ENCODE measurements at regions not wholly inside any gene's neighbourhood (a gene's known extent, or its start where the extent isn't known, plus 50 kb on each side); places are given as distances from the start of the nearest gene placed in this dataset.

DNA sequence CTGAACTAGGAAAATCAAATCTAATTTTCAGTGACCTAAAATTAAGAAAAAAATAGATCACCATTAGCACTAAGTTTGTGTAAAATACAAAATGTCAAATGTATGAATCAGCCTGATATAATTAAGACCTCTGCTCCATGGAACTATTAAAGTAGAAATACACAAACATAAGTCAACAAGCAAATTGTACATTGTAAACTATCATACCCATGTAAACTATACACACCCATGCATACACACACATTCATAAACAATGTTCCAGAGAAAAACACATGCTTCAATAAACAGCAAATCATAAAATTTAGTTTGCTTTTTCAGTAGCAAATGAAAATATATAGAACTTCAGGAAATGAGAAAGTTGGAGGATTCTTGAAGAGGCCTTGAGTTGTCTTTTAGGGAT, 199.7 kb upstream of the VSTM2A start:
- ChIA-PET CTCF (no interaction called here), POLR2A (no interaction called here)
- dilution Hi-C loops (cut with MboI; ENCODE audit: extremely low pct_ligation_motif_present, low sequenced_read_pairs) (no loop called here), intact Hi-C loops (cut with micrococcal nuclease) (no loop called here)
- DNase-seq (ENCODE audit: low read depth, low spot score), result no peak
- Histone ChIP-seq H3K79me2 (ENCODE audit: control insufficient read depth, insufficient read depth, low read length) (no peaks in the 10 kb centered on the region), H3K9ac (replicated peaks; ENCODE audit: extremely low read depth, insufficient read depth, low read length) (no peak overlapping the region), H3K4me2 (ENCODE audit: insufficient read depth, low read length) (no peak overlapping the region), H3K9me1 (replicated peaks; ENCODE audit: control insufficient read depth, extremely low read depth, insufficient read depth, low read length) (no peaks in the 10 kb centered on the region), H3K9me3 (replicated peaks; ENCODE audit: control insufficient read depth, insufficient read depth, low read length) (peaks cover 5% of the 10 kb centered on the region), H3K36me3 (ENCODE audit: control insufficient read depth in 2 of 2, extremely low read depth in 1 of 2, insufficient read depth in 2 of 2, low read length in 2 of 2) (no peaks in the 10 kb centered on the region), H2AFZ (ENCODE audit: low read depth, low read length) (no peak overlapping the region), H3K4me3 (replicated peaks in 1 of 3; ENCODE audit: insufficient read depth in 1 of 3, low read depth in 1 of 3, low read length in 3 of 3) (no peak overlapping the region), H3K27me3 (ENCODE audit: control insufficient read depth in 2 of 2, insufficient read depth in 2 of 2, low read length in 2 of 2) (no peaks in the 10 kb centered on the region), H3K4me1 (ENCODE audit: control insufficient read depth, extremely low read depth, insufficient read depth, low read length) (no peaks in the 10 kb centered on the region), H4K20me1 (replicated peaks; ENCODE audit: control insufficient read depth, extremely low read depth, insufficient read depth, low read length) (no peaks in the 10 kb centered on the region), H3K27ac (ENCODE audit: insufficient read depth, low read depth, low read length) (no peak overlapping the region)
- no peak for FAIRE-seq
- TF ChIP-seq JUN (IDR thresholded peaks at IDR 0.05; ENCODE audit: borderline replicate concordance, insufficient read depth, insufficient read length, low read depth) (no peak), FOS (IDR thresholded peaks at IDR 0.05; ENCODE audit: borderline replicate concordance, insufficient read depth, low read length) (no peak), POLR2A (IDR thresholded peaks at IDR 0.05; ENCODE audit: low read depth, low read length) (no peak)
- BruUV-seq (replicated peaks), result no TSS peak

DNA sequence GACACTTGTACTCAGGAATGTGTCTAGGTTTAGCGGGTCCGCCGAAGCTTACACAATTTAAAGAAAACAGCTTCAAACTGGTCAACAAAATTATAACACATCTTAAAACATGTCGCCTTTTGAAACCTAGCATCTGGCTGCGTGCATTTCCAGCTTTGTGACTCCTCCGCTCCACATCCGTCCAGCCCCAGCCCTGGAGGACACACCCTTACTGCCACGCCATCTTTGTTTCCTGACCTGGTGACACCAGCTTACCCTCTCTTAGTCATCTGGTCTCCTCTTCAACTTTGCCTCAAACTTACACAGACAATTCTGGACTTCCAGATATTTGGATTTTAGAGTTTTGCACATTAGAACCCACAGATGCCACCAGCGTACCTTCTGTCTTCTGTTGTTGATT, 198.7 kb upstream of the VSTM2A start:
- H3K27ac ChIP-seq (ENCODE audit: insufficient read depth, low read depth, low read length), result no peak overlapping the region
- intact Hi-C loops (cut with micrococcal nuclease) (no loop called here), dilution Hi-C loops (cut with MboI; ENCODE audit: extremely low pct_ligation_motif_present, low sequenced_read_pairs) (no loop called here)
- POLR2A ChIA-PET, result no interaction called here
- no peaks in the 10 kb centered on the region for H3K36me3 ChIP-seq (ENCODE audit: control insufficient read depth in 2 of 2, extremely low read depth in 1 of 2, insufficient read depth in 2 of 2, low read length in 2 of 2)
- H3K4me2 ChIP-seq (ENCODE audit: insufficient read depth, low read length), result no peak overlapping the region
- no peak for DNase-seq (ENCODE audit: low read depth, low spot score)
- BruUV-seq (replicated peaks), result no TSS peak
- no peak for TF ChIP-seq JUN (IDR thresholded peaks at IDR 0.05; ENCODE audit: borderline replicate concordance, insufficient read depth, insufficient read length, low read depth)
- no peak for TF ChIP-seq EZH2 (IDR thresholded peaks at IDR 0.05; ENCODE audit: borderline replicate concordance, low read depth, low read length, severe bottlenecking)
- TF ChIP-seq GATA2 (IDR thresholded peaks at IDR 0.05; ENCODE audit: insufficient read depth, insufficient read length, low read depth, low read length), result no peak
- TF ChIP-seq POLR2AphosphoS5 (IDR thresholded peaks at IDR 0.05; ENCODE audit: insufficient read depth, low read depth, low read length), result no peak
- TF ChIP-seq MYC (IDR thresholded peaks at IDR 0.05; ENCODE audit: low read depth, low read length), result no peak
- TF ChIP-seq MAX (IDR thresholded peaks at IDR 0.05; ENCODE audit: insufficient read depth, insufficient read length), result no peak
- no peak for TF ChIP-seq FOS (IDR thresholded peaks at IDR 0.05; ENCODE audit: borderline replicate concordance, insufficient read depth, low read length)
- TF ChIP-seq POLR2A (IDR thresholded peaks at IDR 0.05; ENCODE audit: low read depth, low read length), result no peak
- TF ChIP-seq CTCF (IDR thresholded peaks at IDR 0.05; ENCODE audit: extremely low read depth in 1 of 2, insufficient read depth in 1 of 2, low read depth in 1 of 2, low read length in 2 of 2), result no peak
- H3K79me2 ChIP-seq (ENCODE audit: control insufficient read depth, insufficient read depth, low read length), result no peaks in the 10 kb centered on the region
- CTCF ChIA-PET, result no interaction called here
- no peak overlapping the region for H3K4me3 ChIP-seq (replicated peaks in 1 of 3; ENCODE audit: insufficient read depth in 1 of 3, low read depth in 1 of 3, low read length in 3 of 3)
- H3K9me3 ChIP-seq (replicated peaks; ENCODE audit: control insufficient read depth, insufficient read depth, low read length), result peaks cover 5% of the 10 kb centered on the region
- H3K4me1 ChIP-seq (ENCODE audit: control insufficient read depth, extremely low read depth, insufficient read depth, low read length), result no peaks in the 10 kb centered on the region
- H3K9me1 ChIP-seq (replicated peaks; ENCODE audit: control insufficient read depth, extremely low read depth, insufficient read depth, low read length), result no peaks in the 10 kb centered on the region
- H2AFZ ChIP-seq (ENCODE audit: low read depth, low read length), result no peak overlapping the region
- no peaks in the 10 kb centered on the region for H3K27me3 ChIP-seq (ENCODE audit: control insufficient read depth in 2 of 2, insufficient read depth in 2 of 2, low read length in 2 of 2)
- no peak overlapping the region for H3K9ac ChIP-seq (replicated peaks; ENCODE audit: extremely low read depth, insufficient read depth, low read length)
- FAIRE-seq, result no peak
- H4K20me1 ChIP-seq (replicated peaks; ENCODE audit: control insufficient read depth, extremely low read depth, insufficient read depth, low read length), result no peaks in the 10 kb centered on the region

All from endothelial cell of umbilical vein (primary cell).